Endothelial cell of umbilical vein (primary cell): ENCODE measurements at regions not wholly inside any gene's neighbourhood (a gene's known extent, or its start where the extent isn't known, plus 50 kb on each side); places are given as distances from the start of the nearest gene placed in this dataset.

Experiments
- EZH2 ChIP-seq: IDR thresholded peaks from 2 replicates; pipeline ENCODE4 v1.6.1; 2012; ENCODE audit warnings: borderline replicate concordance, low read depth, mild to moderate bottlenecking, moderate library complexity, low read length, inconsistent platforms; ENCODE audit not compliant: severe bottlenecking
- TF ChIP-seq, protein P1 (sequence below): IDR thresholded peaks from 2 replicates; pipeline ENCODE4 v1.6.1; 2011; ENCODE audit not compliant: insufficient read depth, insufficient read length

DNA sequence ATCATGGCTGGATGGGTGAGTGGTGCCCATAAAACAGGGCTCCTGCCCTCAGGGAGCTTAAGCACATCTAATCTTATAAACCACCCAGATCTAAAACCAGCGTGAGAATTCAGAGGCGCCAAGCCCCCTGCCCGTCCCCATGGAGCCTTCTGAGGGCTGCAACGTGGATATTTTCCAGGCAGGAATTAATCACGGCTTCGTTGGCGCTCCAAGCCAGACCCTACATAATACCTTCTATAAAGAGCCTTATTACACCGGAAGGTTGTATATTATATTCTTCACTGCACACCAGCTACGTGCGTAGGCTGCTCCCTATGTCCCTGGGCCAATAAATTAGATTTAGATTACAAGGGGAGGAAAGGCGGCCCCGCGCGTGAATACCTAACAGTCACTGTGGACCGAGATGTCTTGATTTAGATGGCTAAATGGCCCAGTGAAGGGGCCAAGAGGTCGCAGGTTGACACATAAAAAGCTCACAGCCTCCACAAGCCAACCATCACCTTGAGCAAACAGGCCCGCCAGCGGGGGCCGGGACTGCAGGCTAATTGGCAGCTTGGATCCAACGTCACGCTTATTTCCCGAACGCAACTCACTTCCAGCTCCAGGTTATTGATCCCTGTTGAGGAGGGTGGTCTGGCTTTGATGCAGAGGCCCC, 64.7 kb upstream of the APCDD1L start:
- TF ChIP-seq EZH2, result no peak
- TF ChIP-seq, protein P1, sequence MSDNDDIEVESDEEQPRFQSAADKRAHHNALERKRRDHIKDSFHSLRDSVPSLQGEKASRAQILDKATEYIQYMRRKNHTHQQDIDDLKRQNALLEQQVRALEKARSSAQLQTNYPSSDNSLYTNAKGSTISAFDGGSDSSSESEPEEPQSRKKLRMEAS, result no peak
